ENCODE measurements at regions not wholly inside any gene's neighbourhood (a gene's known extent, or its start where the extent isn't known, plus 50 kb on each side); places are given as distances from the start of the nearest gene placed in this dataset.

DNA sequence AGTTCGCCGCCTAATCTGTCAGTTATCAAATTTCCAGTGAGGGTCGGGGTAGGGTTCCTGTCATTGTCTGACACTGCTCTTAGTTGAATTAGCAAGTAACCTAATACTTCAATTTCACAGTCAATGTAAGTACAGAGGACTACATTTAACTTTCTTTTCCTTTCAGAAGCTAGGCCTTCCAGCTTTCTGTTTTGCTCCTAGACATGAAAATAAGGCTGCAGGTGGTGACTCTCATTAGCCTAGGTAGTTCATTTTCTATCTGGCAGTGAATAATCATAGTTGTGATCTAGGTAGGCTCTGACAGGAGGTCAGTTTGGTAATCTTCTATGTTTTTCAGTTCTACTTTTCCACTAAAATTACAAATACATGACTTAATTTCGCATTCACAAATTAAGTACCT, 783.1 kb downstream of the MRPL39 start (continued):
- TF ChIP-seq, protein P1, sequence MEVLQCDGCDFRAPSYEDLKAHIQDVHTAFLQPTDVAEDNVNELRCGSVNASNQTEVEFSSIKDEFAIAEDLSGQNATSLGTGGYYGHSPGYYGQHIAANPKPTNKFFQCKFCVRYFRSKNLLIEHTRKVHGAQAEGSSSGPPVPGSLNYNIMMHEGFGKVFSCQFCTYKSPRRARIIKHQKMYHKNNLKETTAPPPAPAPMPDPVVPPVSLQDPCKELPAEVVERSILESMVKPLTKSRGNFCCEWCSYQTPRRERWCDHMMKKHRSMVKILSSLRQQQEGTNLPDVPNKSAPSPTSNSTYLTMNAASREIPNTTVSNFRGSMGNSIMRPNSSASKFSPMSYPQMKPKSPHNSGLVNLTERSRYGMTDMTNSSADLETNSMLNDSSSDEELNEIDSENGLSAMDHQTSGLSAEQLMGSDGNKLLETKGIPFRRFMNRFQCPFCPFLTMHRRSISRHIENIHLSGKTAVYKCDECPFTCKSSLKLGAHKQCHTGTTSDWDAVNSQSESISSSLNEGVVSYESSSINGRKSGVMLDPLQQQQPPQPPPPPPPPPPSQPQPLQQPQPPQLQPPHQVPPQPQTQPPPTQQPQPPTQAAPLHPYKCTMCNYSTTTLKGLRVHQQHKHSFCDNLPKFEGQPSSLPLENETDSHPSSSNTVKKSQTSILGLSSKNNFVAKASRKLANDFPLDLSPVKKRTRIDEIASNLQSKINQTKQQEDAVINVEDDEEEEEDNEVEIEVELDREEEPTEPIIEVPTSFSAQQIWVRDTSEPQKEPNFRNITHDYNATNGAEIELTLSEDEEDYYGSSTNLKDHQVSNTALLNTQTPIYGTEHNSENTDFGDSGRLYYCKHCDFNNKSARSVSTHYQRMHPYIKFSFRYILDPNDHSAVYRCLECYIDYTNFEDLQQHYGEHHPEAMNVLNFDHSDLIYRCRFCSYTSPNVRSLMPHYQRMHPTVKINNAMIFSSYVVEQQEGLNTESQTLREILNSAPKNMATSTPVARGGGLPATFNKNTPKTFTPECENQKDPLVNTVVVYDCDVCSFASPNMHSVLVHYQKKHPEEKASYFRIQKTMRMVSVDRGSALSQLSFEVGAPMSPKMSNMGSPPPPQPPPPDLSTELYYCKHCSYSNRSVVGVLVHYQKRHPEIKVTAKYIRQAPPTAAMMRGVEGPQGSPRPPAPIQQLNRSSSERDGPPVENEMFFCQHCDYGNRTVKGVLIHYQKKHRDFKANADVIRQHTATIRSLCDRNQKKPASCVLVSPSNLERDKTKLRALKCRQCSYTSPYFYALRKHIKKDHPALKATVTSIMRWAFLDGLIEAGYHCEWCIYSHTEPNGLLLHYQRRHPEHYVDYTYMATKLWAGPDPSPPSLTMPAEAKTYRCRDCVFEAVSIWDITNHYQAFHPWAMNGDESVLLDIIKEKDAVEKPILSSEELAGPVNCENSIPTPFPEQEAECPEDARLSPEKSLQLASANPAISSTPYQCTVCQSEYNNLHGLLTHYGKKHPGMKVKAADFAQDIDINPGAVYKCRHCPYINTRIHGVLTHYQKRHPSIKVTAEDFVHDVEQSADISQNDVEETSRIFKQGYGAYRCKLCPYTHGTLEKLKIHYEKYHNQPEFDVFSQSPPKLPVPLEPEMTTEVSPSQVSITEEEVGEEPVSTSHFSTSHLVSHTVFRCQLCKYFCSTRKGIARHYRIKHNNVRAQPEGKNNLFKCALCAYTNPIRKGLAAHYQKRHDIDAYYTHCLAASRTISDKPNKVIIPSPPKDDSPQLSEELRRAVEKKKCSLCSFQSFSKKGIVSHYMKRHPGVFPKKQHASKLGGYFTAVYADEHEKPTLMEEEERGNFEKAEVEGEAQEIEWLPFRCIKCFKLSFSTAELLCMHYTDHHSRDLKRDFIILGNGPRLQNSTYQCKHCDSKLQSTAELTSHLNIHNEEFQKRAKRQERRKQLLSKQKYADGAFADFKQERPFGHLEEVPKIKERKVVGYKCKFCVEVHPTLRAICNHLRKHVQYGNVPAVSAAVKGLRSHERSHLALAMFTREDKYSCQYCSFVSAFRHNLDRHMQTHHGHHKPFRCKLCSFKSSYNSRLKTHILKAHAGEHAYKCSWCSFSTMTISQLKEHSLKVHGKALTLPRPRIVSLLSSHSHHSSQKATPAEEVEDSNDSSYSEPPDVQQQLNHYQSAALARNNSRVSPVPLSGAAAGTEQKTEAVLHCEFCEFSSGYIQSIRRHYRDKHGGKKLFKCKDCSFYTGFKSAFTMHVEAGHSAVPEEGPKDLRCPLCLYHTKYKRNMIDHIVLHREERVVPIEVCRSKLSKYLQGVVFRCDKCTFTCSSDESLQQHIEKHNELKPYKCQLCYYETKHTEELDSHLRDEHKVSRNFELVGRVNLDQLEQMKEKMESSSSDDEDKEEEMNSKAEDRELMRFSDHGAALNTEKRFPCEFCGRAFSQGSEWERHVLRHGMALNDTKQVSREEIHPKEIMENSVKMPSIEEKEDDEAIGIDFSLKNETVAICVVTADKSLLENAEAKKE (CRISPR knock-in tag; IDR thresholded peaks at IDR 0.05), result no peak

DNA sequence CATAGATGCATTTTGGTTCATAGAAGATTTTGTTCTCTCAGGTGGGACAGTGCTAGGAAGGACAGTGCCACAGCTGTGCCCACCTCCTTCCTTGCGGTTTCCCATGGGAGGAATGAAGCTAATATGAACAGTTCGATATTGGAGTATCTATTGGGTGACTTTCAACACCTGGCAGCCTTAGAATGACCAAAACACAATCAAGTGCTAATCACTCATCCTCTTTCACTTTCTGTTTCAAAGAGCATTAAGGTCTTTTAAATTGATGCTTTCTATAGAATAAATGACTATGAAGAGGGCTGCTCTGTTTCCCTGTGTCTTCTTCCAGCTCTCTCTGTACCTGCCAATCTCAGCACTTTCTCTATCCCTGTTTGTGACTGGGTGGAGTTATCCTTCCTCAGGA, 784.0 kb downstream of the MRPL39 start:
- H3K36me3 ChIP-seq (ENCODE audit: insufficient read depth), result no peaks in the 10 kb centered on the region; the same call in 1 of the 2 replicates
- no peak overlapping the region for H3K4me3 ChIP-seq
- Mint-ChIP-seq H3K27ac (no peak overlapping the region), H3K4me1 (no peaks in the 10 kb centered on the region), H3K36me3 (ENCODE audit: low read depth) (no peaks in the 10 kb centered on the region; the same call in 1 of the 3 replicates), H3K27me3 (ENCODE audit: insufficient read depth, low read depth, poor library complexity) (peaks cover 6% of the 10 kb centered on the region), H3K4me3 (no peak overlapping the region), H3K9me3 (peaks cover 72% of the 10 kb centered on the region)
- TF ChIP-seq, protein P1 (CRISPR knock-in tag; IDR thresholded peaks at IDR 0.05), result no peak
- DNase-seq (ENCODE audit: low spot score) (no peak), ATAC-seq (no peak)
- no peaks in the 10 kb centered on the region for H3K27me3 ChIP-seq (ENCODE audit: insufficient read depth)
- no peaks in the 10 kb centered on the region for H3K4me1 ChIP-seq (ENCODE audit: insufficient read depth)
- H3F3A ChIP-seq (replicated peaks; ENCODE audit: low read depth), result no peaks in the 10 kb centered on the region
- H3K27ac ChIP-seq (ENCODE audit: low read depth), result no peak overlapping the region
- H3K4me2 ChIP-seq, result no peak overlapping the region
- no peak overlapping the region for H2AFZ ChIP-seq
- H3K9me2 ChIP-seq (ENCODE audit: insufficient read depth), result no peaks in the 10 kb centered on the region
- H4K20me1 ChIP-seq (replicated peaks; ENCODE audit: insufficient read depth), result no peaks in the 10 kb centered on the region
- no peaks in the 10 kb centered on the region for H3K79me2 ChIP-seq (replicated peaks; ENCODE audit: insufficient read depth)

All from GM23338 (cell line).